Skin epidermis (tissue), 12 donors: ENCODE measurements at regions not wholly inside any gene's neighbourhood (a gene's known extent, or its start where the extent isn't known, plus 50 kb on each side); places are given as distances from the start of the nearest gene placed in this dataset.

Experiments
- H3K27ac ChIP-seq, 21 experiments: fragments of 200-600 bp; sonication (generic) in 11 of 21; one replicate each; pipeline ENCODE4 v1.5.0; 2020; ENCODE audit warnings: mild to moderate bottlenecking in 3 of 21, inconsistent platforms in 2 of 21, moderate library complexity in 2 of 21
- H3K4me3 ChIP-seq, 7 experiments: fragments of 200-600 bp; sonication (generic) in 2 of 7; one replicate each; pipeline ENCODE4 v1.5.0; 2020; ENCODE audit warnings: inconsistent platforms in 2 of 7, mild to moderate bottlenecking in 2 of 7, moderate library complexity in 1 of 7

GRCh38 chr16:59748531-59748930 lies 1014.4 kb upstream of the GOT2 start:
- H3K4me3 ChIP-seq: no peak overlapping the region
- no peak overlapping the region for H3K27ac ChIP-seq

- Histone ChIP-seq H3K4me3 (no peak overlapping the region), H3K27ac (no peak overlapping the region)
Measured at GRCh38 chr16:59743504-59743903, 1009.4 kb upstream of the GOT2 start.

- Histone ChIP-seq H3K27ac (no peak overlapping the region), H3K4me3 (no peak overlapping the region)
Measured at GRCh38 chr16:59740858-59741257, 1006.7 kb upstream of the GOT2 start.

- no peak overlapping the region for H3K4me3 ChIP-seq
- H3K27ac ChIP-seq: no peak overlapping the region
Measured at GRCh38 chr16:59737274-59737673, 1003.2 kb upstream of the GOT2 start.

- H3K27ac ChIP-seq: no peak overlapping the region
- H3K4me3 ChIP-seq: no peak overlapping the region
Measured at GRCh38 chr16:59733321-59733720, 999.2 kb upstream of the GOT2 start.

- no peak overlapping the region for H3K27ac ChIP-seq
- H3K4me3 ChIP-seq: no peak overlapping the region
Measured at GRCh38 chr16:59729613-59730012, 995.5 kb upstream of the GOT2 start.

GRCh38 chr16:59719121-59719520 lies 985.0 kb upstream of the GOT2 start:
- Histone ChIP-seq H3K27ac (no peak overlapping the region), H3K4me3 (no peak overlapping the region)

- no peak overlapping the region for H3K27ac ChIP-seq
- H3K4me3 ChIP-seq: no peak overlapping the region
Measured at GRCh38 chr16:59707436-59708226, 973.5 kb upstream of the GOT2 start.

- H3K27ac ChIP-seq: no peak overlapping the region
- no peak overlapping the region for H3K4me3 ChIP-seq
Measured at GRCh38 chr16:59701963-59702930, 968.1 kb upstream of the GOT2 start.

- Histone ChIP-seq H3K4me3 (no peak overlapping the region), H3K27ac (no peak overlapping the region)
Measured at GRCh38 chr16:59699786-59700185, 965.7 kb upstream of the GOT2 start.

- Histone ChIP-seq H3K27ac (no peak overlapping the region), H3K4me3 (no peak overlapping the region)
Measured at GRCh38 chr16:59698346-59699020, 964.4 kb upstream of the GOT2 start.

GRCh38 chr16:59697761-59698160 lies 963.6 kb upstream of the GOT2 start:
- H3K4me3 ChIP-seq: no peak overlapping the region
- no peak overlapping the region for H3K27ac ChIP-seq

- Histone ChIP-seq H3K4me3 (no peak overlapping the region), H3K27ac (no peak overlapping the region)
Measured at GRCh38 chr16:59697236-59697635, 963.1 kb upstream of the GOT2 start.

GRCh38 chr16:59696495-59696894 lies 962.4 kb upstream of the GOT2 start:
- no peak overlapping the region for H3K4me3 ChIP-seq
- no peak overlapping the region for H3K27ac ChIP-seq

- Histone ChIP-seq H3K4me3 (no peak overlapping the region), H3K27ac (no peak overlapping the region)
Measured at GRCh38 chr16:59690216-59690615, 956.1 kb upstream of the GOT2 start.

GRCh38 chr16:59688006-59688405 lies 953.9 kb upstream of the GOT2 start:
- H3K4me3 ChIP-seq: no peak overlapping the region
- no peak overlapping the region for H3K27ac ChIP-seq

GRCh38 chr16:59686405-59686804 lies 952.3 kb upstream of the GOT2 start:
- Histone ChIP-seq H3K27ac (no peak overlapping the region), H3K4me3 (no peak overlapping the region)

- no peak overlapping the region for H3K4me3 ChIP-seq
Measured at GRCh38 chr16:59684911-59685310, 950.8 kb upstream of the GOT2 start.

GRCh38 chr16:59683709-59684108 lies 949.6 kb upstream of the GOT2 start:
- Histone ChIP-seq H3K4me3 (no peak overlapping the region), H3K27ac (no peak overlapping the region)

More at GRCh38 chr16:59684911-59685310, 950.8 kb upstream of the GOT2 start:
- no peak overlapping the region for H3K27ac ChIP-seq

- no peak overlapping the region for H3K4me3 ChIP-seq
- no peak overlapping the region for H3K27ac ChIP-seq
Measured at GRCh38 chr16:59665618-59666220, 931.6 kb upstream of the GOT2 start.
